ENCODE measurements at regions not wholly inside any gene's neighbourhood (a gene's known extent, or its start where the extent isn't known, plus 50 kb on each side); places are given as distances from the start of the nearest gene placed in this dataset.

GRCh38 chr4:154928640-154929257 is 147.7 kb downstream of the RBM46 start:
- intact Hi-C loops (cut with DNase I): no loop called here
- H3K9me3 ChIP-seq: no peaks in the 10 kb centered on the region
- H3K27me3 ChIP-seq: no peaks in the 10 kb centered on the region
- no peak overlapping the region for H3K9ac ChIP-seq (ENCODE audit: low read depth in 2 of 2, low read length in 2 of 2)
- H3K4me3 ChIP-seq: no peak overlapping the region
- H3K36me3 ChIP-seq: no peaks in the 10 kb centered on the region
- TF ChIP-seq, protein P1, sequence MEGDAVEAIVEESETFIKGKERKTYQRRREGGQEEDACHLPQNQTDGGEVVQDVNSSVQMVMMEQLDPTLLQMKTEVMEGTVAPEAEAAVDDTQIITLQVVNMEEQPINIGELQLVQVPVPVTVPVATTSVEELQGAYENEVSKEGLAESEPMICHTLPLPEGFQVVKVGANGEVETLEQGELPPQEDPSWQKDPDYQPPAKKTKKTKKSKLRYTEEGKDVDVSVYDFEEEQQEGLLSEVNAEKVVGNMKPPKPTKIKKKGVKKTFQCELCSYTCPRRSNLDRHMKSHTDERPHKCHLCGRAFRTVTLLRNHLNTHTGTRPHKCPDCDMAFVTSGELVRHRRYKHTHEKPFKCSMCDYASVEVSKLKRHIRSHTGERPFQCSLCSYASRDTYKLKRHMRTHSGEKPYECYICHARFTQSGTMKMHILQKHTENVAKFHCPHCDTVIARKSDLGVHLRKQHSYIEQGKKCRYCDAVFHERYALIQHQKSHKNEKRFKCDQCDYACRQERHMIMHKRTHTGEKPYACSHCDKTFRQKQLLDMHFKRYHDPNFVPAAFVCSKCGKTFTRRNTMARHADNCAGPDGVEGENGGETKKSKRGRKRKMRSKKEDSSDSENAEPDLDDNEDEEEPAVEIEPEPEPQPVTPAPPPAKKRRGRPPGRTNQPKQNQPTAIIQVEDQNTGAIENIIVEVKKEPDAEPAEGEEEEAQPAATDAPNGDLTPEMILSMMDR (IDR thresholded peaks at IDR 0.05): no peak
- no peak for DNase-seq
- H3K27ac ChIP-seq: no peak overlapping the region
- H3K4me1 ChIP-seq: no peaks in the 10 kb centered on the region

DNA sequence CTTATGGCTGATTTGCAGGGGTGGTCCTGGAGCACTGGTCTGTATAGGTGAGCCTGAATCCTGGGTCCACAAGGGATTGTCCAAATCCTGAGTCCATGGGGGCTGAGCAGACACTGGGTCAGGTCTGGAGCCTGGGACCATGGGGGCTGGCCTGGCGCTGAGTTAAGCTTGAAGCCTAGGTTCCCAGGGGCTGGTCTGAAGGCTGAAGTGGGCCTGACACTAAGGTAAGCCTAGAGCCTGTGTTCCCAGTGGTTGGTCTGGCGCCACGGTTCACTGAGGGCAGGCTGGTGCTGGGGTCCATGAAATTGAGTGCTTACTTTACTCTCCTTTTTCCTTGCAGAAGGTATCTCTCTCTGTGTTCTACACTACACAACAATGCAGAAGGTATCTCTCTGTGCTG is 155.8 kb downstream of the RBM46 start:
- Histone ChIP-seq H3K36me3 (no peaks in the 10 kb centered on the region), H3K4me1 (no peaks in the 10 kb centered on the region), H3K9me3 (no peaks in the 10 kb centered on the region), H3K27ac (no peak overlapping the region), H3K27me3 (no peaks in the 10 kb centered on the region), H3K9ac (ENCODE audit: low read depth in 2 of 2, low read length in 2 of 2) (no peak overlapping the region), H3K4me3 (no peak overlapping the region)
- intact Hi-C loops (cut with DNase I): no loop called here
- DNase-seq: no peak
- TF ChIP-seq, protein P1 (IDR thresholded peaks at IDR 0.05): no peak

DNA sequence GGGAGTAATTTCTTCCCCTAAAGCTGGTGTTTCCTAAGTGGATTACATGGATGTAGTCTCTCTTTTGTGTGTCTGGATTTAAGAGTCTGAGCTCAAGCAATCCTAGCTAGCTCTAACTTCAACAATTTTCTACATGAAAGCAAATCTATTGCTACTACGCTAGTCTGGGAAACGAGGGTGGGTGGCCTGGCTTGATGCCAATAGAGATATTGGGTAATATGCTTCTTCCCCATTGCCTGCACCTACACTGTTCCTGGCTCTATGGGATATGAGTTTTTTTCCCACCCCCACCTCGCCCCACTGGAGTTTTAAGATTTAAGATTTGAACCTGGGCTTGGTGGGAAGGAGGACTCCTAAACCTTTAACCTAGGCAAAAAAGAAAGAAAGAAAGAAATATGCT is 158.8 kb downstream of the RBM46 start:
- Histone ChIP-seq H3K9me3 (no peaks in the 10 kb centered on the region), H3K4me1 (no peaks in the 10 kb centered on the region), H3K27ac (no peak overlapping the region), H3K27me3 (no peaks in the 10 kb centered on the region), H3K4me3 (no peak overlapping the region), H3K9ac (ENCODE audit: low read depth in 2 of 2, low read length in 2 of 2) (no peak overlapping the region), H3K36me3 (no peaks in the 10 kb centered on the region)
- no peak for DNase-seq
- TF ChIP-seq, protein P1 (IDR thresholded peaks at IDR 0.05): no peak
- intact Hi-C loops (cut with DNase I): no loop called here

DNA sequence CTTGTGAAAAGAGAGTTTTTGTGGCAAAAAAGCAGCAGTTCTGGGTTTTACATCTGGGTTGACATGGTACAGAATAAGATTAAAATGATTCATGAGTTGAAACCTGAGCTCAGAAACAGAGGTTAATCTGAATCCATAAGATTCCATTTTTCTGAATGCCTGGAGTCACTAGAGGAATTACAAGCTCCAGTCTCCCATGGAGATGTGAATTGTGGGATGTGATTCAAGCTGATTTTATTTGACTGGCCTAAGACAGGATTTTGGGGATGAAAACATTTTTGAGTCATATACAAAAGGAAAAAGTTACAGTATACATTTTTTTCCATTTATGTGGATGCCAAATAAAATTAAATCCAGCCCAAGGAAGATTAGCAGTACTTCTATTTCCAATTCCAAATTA is 161.1 kb downstream of the RBM46 start:
- Histone ChIP-seq H3K4me3 (no peak overlapping the region), H3K27ac (no peak overlapping the region), H3K9ac (ENCODE audit: low read depth in 2 of 2, low read length in 2 of 2) (no peak overlapping the region), H3K27me3 (no peaks in the 10 kb centered on the region), H3K4me1 (no peaks in the 10 kb centered on the region), H3K9me3 (no peaks in the 10 kb centered on the region), H3K36me3 (no peaks in the 10 kb centered on the region)
- intact Hi-C loops (cut with DNase I): no loop called here
- DNase-seq: no peak
- TF ChIP-seq, protein P1 (IDR thresholded peaks at IDR 0.05): no peak

DNA sequence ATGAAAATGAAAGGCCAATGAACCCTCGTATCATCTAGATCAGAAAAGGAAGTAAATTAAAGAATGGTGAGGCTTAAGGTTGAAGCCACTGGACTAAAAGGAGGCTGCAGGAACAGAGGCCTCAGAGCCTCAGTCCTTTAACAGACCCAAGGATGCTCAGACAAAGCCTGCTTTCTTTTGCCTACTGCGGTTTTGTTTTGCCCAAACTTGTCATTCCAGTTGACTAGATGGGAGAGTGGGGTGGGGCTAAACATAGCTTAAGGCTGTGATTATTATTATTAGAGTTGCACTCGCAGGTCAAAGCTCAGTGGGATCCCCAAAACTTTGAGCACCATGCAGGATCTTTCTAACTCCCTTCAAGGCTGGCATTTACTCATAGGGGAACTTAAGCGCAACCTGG is 163.9 kb downstream of the RBM46 start:
- no peak overlapping the region for H3K9ac ChIP-seq (ENCODE audit: low read depth in 2 of 2, low read length in 2 of 2)
- intact Hi-C loops (cut with DNase I): no loop called here
- H3K4me3 ChIP-seq: no peak overlapping the region
- no peaks in the 10 kb centered on the region for H3K4me1 ChIP-seq
- H3K27ac ChIP-seq: no peak overlapping the region
- no peaks in the 10 kb centered on the region for H3K9me3 ChIP-seq
- H3K27me3 ChIP-seq: no peaks in the 10 kb centered on the region
- TF ChIP-seq, protein P1 (IDR thresholded peaks at IDR 0.05): no peak
- DNase-seq: no peak
- no peaks in the 10 kb centered on the region for H3K36me3 ChIP-seq
